Coronary artery (tissue), 2 donors: ENCODE measurements at regions not wholly inside any gene's neighbourhood (a gene's known extent, or its start where the extent isn't known, plus 50 kb on each side); places are given as distances from the start of the nearest gene placed in this dataset.

ENCODE experiments used
- DNase-seq: peaks from one replicate; pipeline ENCODE4 v3.0.0-alpha.2; 2017; ENCODE audit warnings: low spot score
- H3K27ac ChIP-seq, 2 donors: fragments of 200-600 bp; sonication (generic); one replicate each; pipeline ENCODE4 v1.5.1; 2016 to 2019
- H3K4me3 ChIP-seq: fragments of 200-600 bp; sonication (generic); 2 replicates; pipeline ENCODE4 v1.5.1; 2016; ENCODE audit warnings: mild to moderate bottlenecking, moderate library complexity
- TF ChIP-seq, protein P1 (sequence below): fragments of 200-600 bp; sonication (generic); IDR thresholded peaks from one replicate; pipeline ENCODE4 v1.5.1; 2019; ENCODE audit warnings: antibody characterized with exemption

DNA sequence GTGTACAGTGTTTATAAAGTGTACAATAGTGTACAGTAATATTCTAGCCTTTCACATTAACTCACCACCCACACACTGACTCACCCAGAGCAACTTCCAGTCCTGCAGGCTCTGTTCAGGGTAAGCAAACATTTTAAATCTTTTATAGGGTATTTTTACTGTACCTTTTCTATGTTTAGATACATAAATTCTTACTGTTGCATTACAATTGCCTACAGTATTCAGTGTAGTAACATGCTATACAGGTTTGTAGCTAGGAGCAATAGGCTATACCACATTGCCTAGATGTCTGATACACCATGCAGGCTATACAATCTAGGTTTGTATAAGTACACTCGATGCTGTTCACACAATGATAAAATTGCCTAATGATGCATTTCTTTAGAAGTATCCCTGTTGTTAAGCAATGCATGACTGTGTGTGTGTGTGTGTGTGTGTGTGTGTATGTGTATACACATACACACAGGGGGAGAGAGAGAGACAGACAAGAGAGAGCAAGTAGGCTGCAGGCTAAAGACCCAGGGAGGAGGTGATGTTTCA, 72.5 kb upstream of the PRR23C start:
- no peak overlapping the region for H3K27ac ChIP-seq
- no peak for DNase-seq
- H3K4me3 ChIP-seq = no peak overlapping the region
- TF ChIP-seq, protein P1, sequence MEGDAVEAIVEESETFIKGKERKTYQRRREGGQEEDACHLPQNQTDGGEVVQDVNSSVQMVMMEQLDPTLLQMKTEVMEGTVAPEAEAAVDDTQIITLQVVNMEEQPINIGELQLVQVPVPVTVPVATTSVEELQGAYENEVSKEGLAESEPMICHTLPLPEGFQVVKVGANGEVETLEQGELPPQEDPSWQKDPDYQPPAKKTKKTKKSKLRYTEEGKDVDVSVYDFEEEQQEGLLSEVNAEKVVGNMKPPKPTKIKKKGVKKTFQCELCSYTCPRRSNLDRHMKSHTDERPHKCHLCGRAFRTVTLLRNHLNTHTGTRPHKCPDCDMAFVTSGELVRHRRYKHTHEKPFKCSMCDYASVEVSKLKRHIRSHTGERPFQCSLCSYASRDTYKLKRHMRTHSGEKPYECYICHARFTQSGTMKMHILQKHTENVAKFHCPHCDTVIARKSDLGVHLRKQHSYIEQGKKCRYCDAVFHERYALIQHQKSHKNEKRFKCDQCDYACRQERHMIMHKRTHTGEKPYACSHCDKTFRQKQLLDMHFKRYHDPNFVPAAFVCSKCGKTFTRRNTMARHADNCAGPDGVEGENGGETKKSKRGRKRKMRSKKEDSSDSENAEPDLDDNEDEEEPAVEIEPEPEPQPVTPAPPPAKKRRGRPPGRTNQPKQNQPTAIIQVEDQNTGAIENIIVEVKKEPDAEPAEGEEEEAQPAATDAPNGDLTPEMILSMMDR = no peak

DNA sequence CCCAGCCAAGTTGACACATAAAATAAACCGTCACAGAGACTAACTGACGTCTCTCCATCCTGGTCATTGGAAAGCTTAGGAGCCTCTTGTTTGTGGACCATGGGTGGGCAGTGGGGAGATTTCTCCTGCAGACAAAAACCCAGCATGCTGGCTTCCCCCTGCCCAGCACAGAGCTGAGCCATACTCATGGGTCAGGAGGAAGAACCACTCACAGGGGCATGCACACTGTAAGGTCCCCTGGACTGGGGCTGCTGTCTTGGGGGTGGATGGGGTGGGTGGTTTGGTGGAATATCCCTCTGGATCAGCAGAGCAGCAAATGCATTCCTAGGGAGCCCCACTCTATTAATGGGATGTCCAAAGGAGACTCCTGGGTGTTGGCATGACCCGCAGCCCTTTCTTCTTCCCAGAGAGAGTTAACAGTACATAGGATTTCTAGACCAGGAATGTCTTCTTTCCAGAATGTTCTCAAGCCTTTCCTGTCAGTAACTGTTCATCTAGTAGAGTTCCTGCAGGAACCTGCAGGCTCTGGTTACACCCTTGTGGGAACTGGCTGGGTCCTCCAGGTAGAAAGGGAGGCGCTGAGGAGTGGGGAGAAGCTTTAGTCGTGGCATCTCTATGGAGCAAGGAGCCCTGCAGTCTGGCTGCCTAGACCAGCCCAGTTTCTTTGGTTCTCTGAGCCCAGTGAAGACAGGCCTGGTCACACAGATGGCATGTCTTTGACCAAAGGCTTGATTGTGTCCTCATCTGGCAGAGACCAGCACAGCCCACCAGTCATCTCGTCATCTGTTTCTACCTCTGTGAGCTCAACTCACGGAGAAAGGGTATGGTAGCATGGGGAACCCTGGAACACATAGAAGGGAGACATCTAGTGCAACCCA, 73.4 kb upstream of the PRR23C start:
- H3K4me3 ChIP-seq = no peak overlapping the region
- TF ChIP-seq, protein P1 = no peak
- peak; percentile 66 for DNase-seq
- H3K27ac ChIP-seq = no peak overlapping the region

DNA sequence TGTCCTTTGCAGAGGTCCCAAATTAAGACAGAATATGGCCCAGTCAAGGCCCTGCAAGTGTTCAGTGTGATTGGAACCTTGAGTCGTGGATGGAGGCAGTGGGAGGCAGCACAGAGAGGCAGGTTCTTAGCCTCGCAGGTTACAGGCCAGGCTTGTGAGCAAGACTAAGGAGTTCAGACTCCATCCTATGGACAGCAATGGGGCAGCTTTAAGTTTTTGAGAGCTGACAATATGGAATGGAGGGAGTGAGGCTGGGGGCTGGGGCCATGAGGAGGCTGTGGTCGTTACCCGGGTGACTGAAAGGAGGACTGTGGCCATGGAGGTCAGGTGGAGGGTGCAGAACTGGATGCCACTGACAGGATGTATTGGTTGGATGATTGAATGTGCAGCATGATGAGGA, 74.1 kb upstream of the PRR23C start:
- TF ChIP-seq, protein P1 = no peak
- Histone ChIP-seq H3K27ac (no peak overlapping the region), H3K4me3 (no peak overlapping the region)
- DNase-seq = peak; percentile 62

DNA sequence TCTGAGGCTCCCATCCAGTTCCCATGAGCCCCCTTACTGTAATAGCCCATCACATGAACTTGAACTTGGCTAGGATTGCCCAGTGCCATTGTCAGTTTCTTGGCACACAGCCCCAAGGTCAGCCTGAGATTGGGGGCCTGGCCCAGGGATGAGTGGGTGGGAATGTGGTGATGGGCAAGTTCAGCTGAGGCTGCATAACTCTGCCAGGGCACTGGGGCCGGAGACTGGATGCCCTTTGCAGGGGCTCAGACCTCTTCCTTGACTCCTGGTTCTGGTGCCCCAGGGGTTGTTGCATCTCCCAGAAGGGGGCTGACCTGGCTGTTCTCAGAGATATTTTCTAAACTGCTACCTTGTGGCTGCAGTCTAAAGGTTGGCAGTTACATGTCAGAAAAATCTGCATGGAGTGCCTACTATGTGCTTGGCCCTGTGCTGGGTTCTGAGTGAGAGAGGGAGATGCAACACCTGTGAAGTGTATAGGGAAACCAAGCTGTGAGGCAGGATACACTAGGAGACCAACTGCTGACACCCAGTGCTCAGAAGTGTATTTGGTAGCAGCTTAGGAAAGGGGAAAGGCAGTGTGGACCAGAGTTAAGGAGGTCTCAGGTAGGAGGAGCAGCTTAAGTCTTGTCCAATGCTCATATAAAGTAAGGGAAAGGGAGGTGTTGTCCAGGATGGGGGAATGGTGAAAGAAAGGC, 74.8 kb upstream of the PRR23C start:
- no peak for DNase-seq
- no peak overlapping the region for H3K4me3 ChIP-seq
- no peak overlapping the region for H3K27ac ChIP-seq
- TF ChIP-seq, protein P1 = no peak

DNA sequence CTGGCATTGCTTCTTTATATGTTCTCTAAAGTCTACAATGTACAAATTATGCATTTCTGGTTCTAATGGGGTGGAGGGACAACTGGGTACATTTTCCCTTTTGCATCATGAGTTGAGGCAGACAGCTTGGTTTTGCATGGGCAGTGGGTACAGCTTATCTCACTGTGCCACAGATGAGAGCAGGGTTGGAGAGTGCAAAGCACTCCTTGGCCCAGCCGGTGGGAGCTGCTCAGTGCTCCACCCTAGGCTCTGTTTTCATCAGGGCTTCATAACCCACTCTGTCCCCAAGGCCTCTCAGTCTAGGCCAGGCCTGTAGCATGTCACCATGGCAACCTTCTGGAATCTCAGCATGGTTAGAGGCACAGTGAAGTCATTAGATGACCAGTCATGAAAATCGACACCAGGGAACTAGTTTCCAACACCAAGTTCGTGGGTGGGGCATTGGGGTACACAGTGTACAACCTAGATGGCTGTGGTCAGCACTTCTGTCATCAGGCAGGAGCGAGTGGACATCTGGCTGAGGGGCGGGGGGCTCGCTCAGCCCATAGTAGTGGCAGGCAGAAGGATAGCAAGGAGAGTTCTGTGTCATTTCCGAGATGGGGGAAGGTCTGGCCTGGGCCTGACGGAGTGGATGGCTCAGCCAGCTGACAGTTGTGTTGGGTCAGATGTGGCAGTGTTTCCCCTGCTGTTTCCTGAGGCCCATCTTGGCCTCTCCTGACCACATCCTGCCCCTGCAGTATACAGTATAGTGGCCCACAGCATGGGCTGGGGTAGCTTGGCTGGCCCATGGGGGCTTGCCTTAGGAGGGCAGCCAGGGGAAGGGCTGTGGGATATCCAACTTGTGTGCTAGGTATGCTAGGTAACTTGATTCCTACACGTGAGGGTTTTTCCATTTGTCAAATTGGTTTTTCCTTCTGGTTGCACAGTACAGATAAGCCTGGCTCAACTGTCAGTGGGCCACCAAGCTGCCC, 75.7 kb upstream of the PRR23C start:
- DNase-seq = no peak
- H3K4me3 ChIP-seq = no peak overlapping the region
- H3K27ac ChIP-seq = no peak overlapping the region
- TF ChIP-seq, protein P1 = no peak

DNA sequence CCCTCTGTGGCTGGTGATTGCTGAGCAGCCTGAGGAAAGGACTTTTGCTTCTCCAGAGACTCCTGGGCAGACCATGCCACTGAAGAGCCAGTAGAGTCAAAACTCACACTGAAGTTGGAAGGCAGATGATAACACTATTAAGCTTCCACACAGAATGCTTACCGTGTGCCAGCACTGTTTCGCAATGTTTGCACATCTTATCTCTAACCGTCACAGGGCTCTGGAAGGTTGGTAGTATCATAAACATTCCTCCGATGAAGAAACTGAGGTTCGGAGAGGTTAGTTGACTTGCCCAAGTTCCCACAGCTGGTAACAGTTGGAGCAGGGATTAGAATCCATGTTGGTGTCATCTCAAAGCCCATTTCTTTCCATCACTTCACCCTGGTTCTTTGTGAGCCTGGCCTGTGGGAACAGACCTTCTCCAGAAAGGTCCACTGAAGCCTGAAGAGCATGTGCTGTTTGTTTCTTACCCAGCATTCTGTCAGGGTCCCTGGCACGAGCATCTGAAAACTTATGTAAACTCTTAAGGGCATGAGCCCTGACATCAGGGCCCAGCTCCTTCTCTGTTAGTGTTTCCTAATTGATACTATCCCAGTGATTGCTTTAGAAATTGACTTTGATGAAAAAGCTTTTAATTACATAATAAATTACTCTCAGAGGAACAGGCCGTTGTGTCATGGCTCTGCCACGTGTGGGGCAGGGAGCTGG, 77.0 kb upstream of the PRR23C start:
- TF ChIP-seq, protein P1 = no peak
- no peak for DNase-seq
- Histone ChIP-seq H3K27ac (no peak overlapping the region), H3K4me3 (no peak overlapping the region)
